Nephron (organoid): ENCODE measurements at regions not wholly inside any gene's neighbourhood (a gene's known extent, or its start where the extent isn't known, plus 50 kb on each side); places are given as distances from the start of the nearest gene placed in this dataset.
A peak's percentile ranks its signal among the peaks of the same experiment; 100 is the strongest.

ENCODE experiments used
- H3K27ac Mint-ChIP-seq, 3 experiments: 2 replicates each; pipeline ENCODE4 v1.8.0; 2020; ENCODE audit warnings: mixed read lengths in 3 of 3, mild to moderate bottlenecking in 2 of 3, moderate library complexity in 1 of 3
- H3K27me3 Mint-ChIP-seq: 2 replicates; pipeline ENCODE4 v1.8.0; 2021; ENCODE audit warnings: low read depth, mild to moderate bottlenecking, moderate library complexity, mixed read lengths
- H3K36me3 Mint-ChIP-seq: 2 replicates; pipeline ENCODE4 v1.8.0; 2020; ENCODE audit warnings: low read depth, mixed read lengths
- H3K4me1 Mint-ChIP-seq: 2 replicates; pipeline ENCODE4 v1.8.0; 2020; ENCODE audit warnings: mixed read lengths
- H3K4me3 Mint-ChIP-seq, 3 experiments: 2 replicates each; pipeline ENCODE4 v1.8.0; 2020; ENCODE audit warnings: mild to moderate bottlenecking in 3 of 3, mixed read lengths in 3 of 3, moderate library complexity in 2 of 3
- H3K9me3 Mint-ChIP-seq: 2 replicates; pipeline ENCODE4 v1.8.0; 2020; ENCODE audit warnings: mixed read lengths
- CTCF ChIP-seq, 3 experiments: fragments of 200-600 bp; sonication (generic); IDR thresholded peaks; one replicate each; pipeline ENCODE4 v1.5.0; 2021; ENCODE audit warnings: antibody characterized with exemption in 3 of 3; ENCODE audit not compliant: unreplicated experiment in 3 of 3

GRCh38 chr6:98779618-98780017 lies 54.8 kb upstream of the POU3F2 start:
- Mint-ChIP-seq H3K27me3 (no peaks in the 10 kb centered on the region), H3K4me3 (no peak overlapping the region), H3K27ac (peak overlapping the region in 1 of 3 experiments; percentile 3), H3K36me3 (no peaks in the 10 kb centered on the region), H3K4me1 (no peaks in the 10 kb centered on the region), H3K9me3 (no peaks in the 10 kb centered on the region)
- no peak for TF ChIP-seq CTCF (IDR thresholded peaks at IDR 0.05; ENCODE audit: unreplicated experiment in 3 of 3)

GRCh38 chr6:98782772-98783171 lies 51.6 kb upstream of the POU3F2 start:
- Mint-ChIP-seq H3K4me3 (no peak overlapping the region), H3K9me3 (no peaks in the 10 kb centered on the region), H3K36me3 (no peaks in the 10 kb centered on the region), H3K27me3 (no peaks in the 10 kb centered on the region), H3K4me1 (no peaks in the 10 kb centered on the region), H3K27ac (no peak overlapping the region)
- no peak for TF ChIP-seq CTCF (IDR thresholded peaks at IDR 0.05; ENCODE audit: unreplicated experiment in 3 of 3)

GRCh38 chr6:98783578-98783977 lies 50.8 kb upstream of the POU3F2 start:
- H3K4me1 Mint-ChIP-seq = peaks cover 6% of the 10 kb centered on the region
- peaks cover 4% of the 10 kb centered on the region for H3K27me3 Mint-ChIP-seq
- H3K4me3 Mint-ChIP-seq = no peak overlapping the region
- H3K27ac Mint-ChIP-seq = no peak overlapping the region
- no peaks in the 10 kb centered on the region for H3K9me3 Mint-ChIP-seq
- no peaks in the 10 kb centered on the region for H3K36me3 Mint-ChIP-seq
- TF ChIP-seq CTCF (IDR thresholded peaks at IDR 0.05; ENCODE audit: unreplicated experiment in 3 of 3) = no peak
